ENCODE measurements at regions not wholly inside any gene's neighbourhood (a gene's known extent, or its start where the extent isn't known, plus 50 kb on each side); places are given as distances from the start of the nearest gene placed in this dataset.

GRCh38 chr13:85666356-85666755 lies 132.9 kb downstream of the SLITRK6 start:
- DNase-seq (ENCODE audit: insufficient read length, low spot score): no peak
- no peak for FAIRE-seq

DNA sequence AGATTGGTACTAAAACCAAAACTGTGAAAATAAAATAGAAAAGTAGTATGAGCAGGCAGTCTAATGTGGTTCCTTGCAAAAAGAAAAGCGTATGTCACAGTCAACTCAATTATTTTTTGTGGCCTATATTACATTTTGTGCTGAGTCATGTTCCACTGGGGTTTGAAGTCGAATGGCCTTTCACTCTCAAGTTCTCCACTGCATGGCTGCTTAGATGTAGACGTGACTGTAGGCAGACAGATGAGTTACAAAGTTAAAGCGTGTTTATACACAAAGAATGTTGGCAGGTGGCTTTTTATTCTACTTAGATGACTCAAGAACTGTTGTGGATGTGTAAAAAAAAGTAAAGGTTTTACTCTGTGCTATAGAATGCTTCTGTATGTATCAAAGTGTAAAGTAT lies 133.9 kb downstream of the SLITRK6 start:
- no peak for FAIRE-seq

DNA sequence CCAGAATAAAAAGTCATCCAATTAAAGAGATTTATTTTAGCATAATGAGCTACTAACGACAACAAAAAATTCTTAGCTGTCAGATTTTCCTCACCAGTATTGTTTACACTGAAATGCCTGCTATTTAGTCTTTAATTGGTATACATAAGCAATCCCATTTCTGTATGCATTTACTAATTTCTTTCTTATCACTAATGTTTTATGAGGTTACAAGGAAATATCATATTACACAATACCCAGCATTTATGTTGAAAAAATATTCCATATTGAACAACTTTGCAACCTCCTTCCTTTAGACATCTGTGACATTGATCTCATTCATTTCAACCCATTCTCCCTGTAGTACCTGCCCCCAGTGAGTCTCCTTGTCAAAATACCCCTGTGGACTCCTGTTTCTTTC lies 135.4 kb downstream of the SLITRK6 start:
- DNase-seq (ENCODE audit: insufficient read length, low spot score) (no peak), FAIRE-seq (no peak)

More for the DNA sequence above, 133.9 kb downstream of the SLITRK6 start:
- no peak for DNase-seq (ENCODE audit: insufficient read length, low spot score)

- FAIRE-seq: no peak
- no peak for DNase-seq (ENCODE audit: insufficient read length, low spot score)
Measured at GRCh38 chr13:85662186-85662585, 137.0 kb downstream of the SLITRK6 start.

GRCh38 chr13:85661675-85662074 lies 137.5 kb downstream of the SLITRK6 start:
- DNase-seq (ENCODE audit: insufficient read length, low spot score) (no peak), FAIRE-seq (no peak)

- DNase-seq (ENCODE audit: insufficient read length, low spot score) (no peak), FAIRE-seq (no peak)
Measured at GRCh38 chr13:85659493-85659892, 139.7 kb downstream of the SLITRK6 start.

DNA sequence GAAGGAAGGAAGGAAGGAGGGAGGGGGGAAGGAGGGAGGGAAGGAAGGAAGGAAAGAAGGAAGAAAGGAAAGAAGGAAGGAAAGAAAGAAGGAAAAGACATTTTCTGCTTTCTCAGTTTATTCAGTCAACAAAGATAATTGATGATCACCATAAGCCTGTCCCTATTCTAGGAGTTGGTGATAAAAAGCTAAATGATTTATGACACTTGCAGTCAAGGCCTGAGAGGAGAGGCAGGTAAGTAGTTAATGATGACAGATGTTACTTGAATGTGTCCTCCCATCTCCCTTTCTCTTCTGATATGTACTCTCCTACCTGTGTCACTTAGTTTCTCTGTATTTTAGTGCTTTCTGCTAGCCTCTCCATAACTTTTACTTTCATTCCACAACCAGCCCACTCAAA lies 141.3 kb downstream of the SLITRK6 start:
- no peak for DNase-seq (ENCODE audit: insufficient read length, low spot score)
- FAIRE-seq: no peak

GRCh38 chr13:85655040-85655439 lies 144.2 kb downstream of the SLITRK6 start:
- no peak for DNase-seq (ENCODE audit: insufficient read length, low spot score)
- FAIRE-seq: no peak

- FAIRE-seq (no peak), DNase-seq (ENCODE audit: insufficient read length, low spot score) (no peak)
Measured at GRCh38 chr13:85654227-85654626, 145.0 kb downstream of the SLITRK6 start.

- no peak for FAIRE-seq
- DNase-seq (ENCODE audit: insufficient read length, low spot score): no peak
Measured at GRCh38 chr13:85653681-85654080, 145.5 kb downstream of the SLITRK6 start.

DNA sequence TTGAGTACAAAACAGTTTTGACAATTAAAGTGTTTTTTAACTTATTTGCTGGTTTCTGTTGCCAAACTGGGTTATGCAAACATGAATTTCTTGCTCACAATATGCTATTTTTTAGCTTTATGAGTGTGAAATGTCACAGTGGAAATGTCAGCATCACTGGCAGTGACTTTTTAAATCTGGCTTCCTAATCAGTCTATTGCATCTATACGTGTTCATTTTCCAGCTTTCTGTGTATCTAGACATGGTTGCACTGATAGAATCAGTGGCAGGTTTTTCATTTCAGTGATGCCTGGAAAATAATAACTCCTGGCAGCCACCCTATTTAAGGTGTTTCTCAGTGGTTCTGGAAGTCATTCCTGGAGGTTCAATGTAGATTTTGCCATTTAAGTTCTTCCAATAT lies 146.7 kb downstream of the SLITRK6 start:
- FAIRE-seq (no peak), DNase-seq (ENCODE audit: insufficient read length, low spot score) (no peak)

DNA sequence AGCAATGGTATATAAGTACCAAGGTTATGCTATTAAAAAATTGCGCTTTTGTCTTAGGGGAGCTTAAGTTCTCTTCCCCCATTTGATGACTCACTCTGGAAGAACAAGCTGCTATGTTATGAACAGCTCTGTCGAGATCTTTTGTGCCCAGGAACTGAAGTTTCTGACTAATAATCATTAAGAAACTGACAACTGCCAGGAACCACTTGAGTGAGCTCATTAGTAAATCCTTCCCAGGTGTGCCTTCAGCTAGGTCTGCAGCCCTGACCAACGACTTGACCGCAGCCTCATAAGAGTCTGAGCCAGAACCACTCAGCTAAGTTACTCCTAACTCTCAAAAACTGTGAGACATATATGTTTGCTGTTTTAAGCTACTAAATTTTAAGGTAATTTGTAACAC lies 147.8 kb downstream of the SLITRK6 start:
- FAIRE-seq (no peak), DNase-seq (ENCODE audit: insufficient read length, low spot score) (no peak)

DNA sequence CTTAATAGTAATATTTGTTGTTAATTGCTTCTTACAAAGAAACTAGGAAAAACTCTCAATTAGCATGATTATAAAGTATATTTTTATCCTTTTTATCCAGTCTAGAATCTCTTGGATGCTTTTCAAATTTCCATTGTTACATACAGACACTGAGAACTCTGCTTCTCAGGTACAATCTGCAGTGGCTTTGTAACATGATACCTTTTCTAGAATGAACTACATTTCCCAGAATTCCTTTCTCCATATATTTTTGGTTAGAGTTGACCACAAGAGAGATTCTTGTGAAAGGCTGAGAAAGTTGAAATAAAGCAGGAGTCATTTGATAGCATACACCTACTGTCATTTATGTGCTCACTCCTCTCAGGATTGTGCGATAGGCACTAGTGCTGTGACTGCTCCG lies 148.6 kb downstream of the SLITRK6 start:
- no peak for DNase-seq (ENCODE audit: insufficient read length, low spot score)
- FAIRE-seq: no peak

DNA sequence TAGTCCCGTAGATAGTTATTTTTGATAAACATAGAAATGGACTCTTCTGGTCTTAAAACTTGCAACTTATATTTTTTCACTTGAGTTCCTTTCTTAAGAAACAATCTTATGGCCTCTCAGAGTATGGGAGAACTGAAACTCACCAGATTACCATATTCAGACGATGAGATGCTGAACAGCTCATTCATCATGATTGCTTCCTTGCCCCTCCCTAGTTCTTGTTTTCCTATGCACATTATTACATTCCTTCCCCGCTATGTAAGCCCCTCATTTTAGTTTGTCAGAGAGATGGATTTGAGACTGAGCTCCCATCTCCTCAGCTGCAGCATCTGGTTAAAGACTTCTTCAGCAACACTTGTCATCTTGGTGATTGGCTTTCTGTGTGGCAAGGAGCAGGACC lies 158.5 kb downstream of the SLITRK6 start:
- FAIRE-seq (no peak), DNase-seq (ENCODE audit: insufficient read length, low spot score) (no peak)

- no peak for FAIRE-seq
- no peak for DNase-seq (ENCODE audit: insufficient read length, low spot score)
Measured at GRCh38 chr13:85638815-85639393, 160.3 kb downstream of the SLITRK6 start.

DNA sequence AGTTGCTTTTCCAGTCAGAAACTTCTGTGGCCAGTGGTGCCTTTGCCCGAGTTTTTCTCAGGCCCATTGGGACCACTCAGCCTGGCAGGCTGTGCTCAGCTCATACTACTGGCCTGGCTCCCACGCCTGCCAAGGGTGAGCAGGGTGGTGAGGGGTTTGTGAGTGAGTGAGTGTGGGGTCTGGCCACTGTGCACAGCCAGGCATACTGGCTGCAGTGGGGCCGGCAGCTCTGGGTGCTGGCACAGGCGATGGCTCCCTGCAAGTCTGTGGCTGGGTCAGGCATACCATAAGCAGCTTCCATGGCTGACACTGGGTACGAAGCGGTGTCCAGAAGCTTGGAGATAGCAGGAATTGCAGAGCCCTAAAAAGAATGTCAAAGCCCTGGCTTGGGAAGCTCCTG lies 161.0 kb downstream of the SLITRK6 start:
- DNase-seq (ENCODE audit: insufficient read length, low spot score): no peak
- no peak for FAIRE-seq

DNA sequence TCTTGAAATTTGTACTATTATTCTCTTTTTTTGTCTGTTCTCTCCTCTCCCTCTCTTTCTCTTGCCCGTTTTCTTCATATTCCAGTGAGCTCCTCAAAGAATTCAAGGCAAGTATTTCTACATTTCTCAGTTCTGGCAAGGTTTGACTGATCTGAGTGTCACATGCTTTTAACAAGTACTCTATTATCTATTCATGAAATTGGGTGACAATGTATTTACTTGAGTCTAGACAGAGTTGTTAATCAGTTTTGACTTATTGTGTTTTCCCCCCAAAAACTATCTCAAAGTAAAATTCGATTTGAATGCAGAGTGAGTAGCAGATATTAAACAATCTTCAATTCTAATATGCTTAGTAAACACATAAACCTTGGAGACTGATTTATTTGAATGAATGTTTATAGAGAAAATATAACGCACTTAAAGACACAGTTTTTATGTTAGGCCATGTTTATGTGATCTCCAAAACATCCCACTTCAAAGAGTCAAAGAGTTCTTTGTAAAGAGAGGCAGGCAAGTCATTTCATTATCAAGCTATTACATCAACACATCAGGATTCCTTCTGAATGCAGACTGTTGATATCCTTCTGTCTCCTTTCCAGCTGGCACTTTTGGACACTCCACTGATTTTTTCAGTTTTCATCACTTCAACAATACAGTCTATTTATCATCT lies 166.6 kb downstream of the SLITRK6 start:
- FAIRE-seq (no peak), DNase-seq (ENCODE audit: insufficient read length, low spot score) (no peak)

- DNase-seq (ENCODE audit: insufficient read length, low spot score) (no peak), FAIRE-seq (no peak)
Measured at GRCh38 chr13:85631801-85632200, 167.4 kb downstream of the SLITRK6 start.

DNA sequence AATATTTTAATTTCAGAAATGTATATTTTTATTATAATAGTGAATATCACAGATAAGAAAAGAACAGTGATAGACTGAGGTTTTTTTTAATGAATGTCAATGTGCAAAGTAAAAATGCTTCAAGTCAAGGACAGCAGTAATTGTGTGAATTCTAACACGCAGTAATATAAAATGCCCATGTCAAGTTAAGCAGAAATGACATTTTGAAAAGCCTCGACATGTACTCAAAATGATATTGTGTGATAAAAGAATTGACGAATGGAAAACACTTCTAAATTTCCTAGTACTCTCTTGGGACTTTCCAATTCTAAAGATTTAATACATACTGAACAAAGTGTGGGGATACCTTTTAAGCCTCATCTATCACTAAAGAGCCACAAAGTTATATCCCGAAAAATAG lies 172.6 kb downstream of the SLITRK6 start:
- FAIRE-seq (no peak), DNase-seq (ENCODE audit: insufficient read length, low spot score) (no peak)

GRCh38 chr13:85619321-85619720 lies 179.9 kb downstream of the SLITRK6 start:
- FAIRE-seq (no peak), DNase-seq (ENCODE audit: insufficient read length, low spot score) (no peak)

DNA sequence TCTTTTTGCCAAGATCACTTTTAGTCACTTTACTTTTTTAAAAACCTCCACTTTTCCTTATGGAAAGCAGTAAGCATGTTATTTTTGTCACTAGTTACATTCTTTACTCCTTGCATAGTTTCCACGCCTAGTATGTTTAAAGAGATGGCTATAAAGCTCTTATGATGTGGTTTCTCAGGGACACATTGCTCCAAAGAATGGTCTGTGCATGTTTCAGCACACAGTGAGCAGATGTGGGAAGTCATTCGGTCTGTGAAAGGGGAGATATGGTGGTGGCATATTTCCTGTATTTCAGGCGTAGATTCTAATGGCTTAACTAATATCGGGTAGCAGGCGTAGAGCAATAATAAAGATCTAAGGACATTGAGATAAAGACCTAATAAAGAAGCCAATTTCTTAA lies 180.7 kb downstream of the SLITRK6 start:
- no peak for FAIRE-seq
- no peak for DNase-seq (ENCODE audit: insufficient read length, low spot score)

DNA sequence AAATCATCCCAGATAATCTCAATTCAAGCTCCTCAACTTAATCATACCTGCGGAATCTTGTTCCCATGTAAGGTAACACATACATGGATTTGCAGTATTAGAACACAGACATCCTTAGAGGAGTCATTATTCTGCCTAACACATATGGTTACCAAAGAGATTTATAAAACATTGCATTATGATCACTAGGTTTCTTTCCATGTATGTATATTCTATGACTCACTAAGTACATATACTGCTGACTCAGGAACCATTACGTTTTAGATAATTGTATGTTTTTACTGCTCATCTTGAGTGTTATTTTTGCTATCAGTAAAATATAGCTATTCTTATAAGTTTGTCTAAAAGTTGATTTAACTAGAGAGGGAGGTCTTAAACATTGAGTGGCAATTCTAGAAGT lies 182.9 kb downstream of the SLITRK6 start:
- no peak for DNase-seq (ENCODE audit: insufficient read length, low spot score)

GRCh38 chr13:85615031-85615430 lies 184.2 kb downstream of the SLITRK6 start:
- DNase-seq (ENCODE audit: insufficient read length, low spot score): no peak
- FAIRE-seq: no peak

More for the DNA sequence above, 182.9 kb downstream of the SLITRK6 start:
- no peak for FAIRE-seq

All from GM19239 (cell line).